NCI-H2029 (cell line): ENCODE measurements at regions not wholly inside any gene's neighbourhood (a gene's known extent, or its start where the extent isn't known, plus 50 kb on each side); places are given as distances from the start of the nearest gene placed in this dataset.
"Not testable (repeated sequence)": the region's sequence is repeated elsewhere in the genome, so short reads cannot be mapped to it uniquely, and the experiment has no call there.

ENCODE experiments used
- DNase-seq: peaks from one replicate; lab custom pipeline; 2025; lab: John Stamatoyannopoulos, UW

DNA sequence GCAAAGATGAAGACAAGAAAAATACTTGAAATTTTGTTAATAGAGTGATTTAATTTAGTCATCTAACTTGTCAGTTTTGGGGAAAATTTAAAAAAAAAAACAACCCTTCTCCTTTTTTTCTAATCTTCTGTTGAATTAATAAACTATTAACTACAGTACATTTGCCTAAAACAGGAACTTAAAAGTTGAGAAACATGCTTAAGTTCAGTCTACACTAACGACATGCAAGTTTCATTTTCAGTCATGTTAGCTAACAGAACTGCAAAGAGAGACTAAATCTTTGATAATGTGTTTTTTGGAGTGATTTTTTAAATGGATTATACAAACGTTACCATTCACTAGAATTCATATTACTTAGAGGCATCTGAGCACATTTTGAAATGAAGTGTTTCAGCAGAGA is 71.9 kb upstream of the MBNL1 start:
- DNase-seq: no peak

- no peak for DNase-seq
Measured at GRCh38 chr3:152197451-152197850, 71.3 kb upstream of the MBNL1 start.

GRCh38 chr3:152197937-152198336 is 70.8 kb upstream of the MBNL1 start:
- no peak for DNase-seq

GRCh38 chr3:152198665-152199064 is 70.1 kb upstream of the MBNL1 start:
- no peak for DNase-seq

GRCh38 chr3:152199102-152199840 is 69.5 kb upstream of the MBNL1 start:
- no peak for DNase-seq

GRCh38 chr3:152200476-152201420 is 68.0 kb upstream of the MBNL1 start:
- DNase-seq: no peak

DNA sequence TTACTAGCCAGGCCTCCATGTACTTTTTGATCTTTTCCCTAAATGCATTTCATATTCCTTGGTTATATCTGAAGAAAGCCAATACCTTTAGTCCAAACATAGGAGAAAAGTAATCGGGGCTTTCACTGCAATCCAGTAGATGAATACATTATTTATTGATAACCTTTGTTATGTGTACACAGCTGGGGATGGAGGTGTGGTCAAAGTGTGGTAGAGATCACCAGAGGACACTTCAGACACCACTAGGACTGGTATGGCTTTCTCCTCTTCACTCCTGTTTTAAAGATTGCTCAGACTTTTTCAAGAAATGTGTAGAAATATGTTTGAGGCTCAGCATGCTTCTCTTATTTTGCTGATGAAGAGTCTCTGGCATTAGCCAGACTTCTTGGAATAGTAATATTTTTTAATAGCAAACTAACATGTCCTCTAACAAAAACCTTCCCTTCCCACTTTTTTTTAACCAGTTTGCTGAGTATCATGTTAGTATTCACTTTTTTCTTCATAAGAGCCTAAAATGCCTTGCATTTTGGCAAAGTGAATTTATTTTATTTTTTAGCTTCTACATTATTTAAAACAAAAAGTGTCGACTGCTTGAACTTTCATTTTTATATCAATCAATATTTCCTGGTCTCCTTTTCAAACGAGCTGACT is 65.6 kb upstream of the MBNL1 start:
- no peak for DNase-seq

- no peak for DNase-seq
Measured at GRCh38 chr3:152203652-152204051, 65.1 kb upstream of the MBNL1 start.

GRCh38 chr3:152204218-152204617 is 64.5 kb upstream of the MBNL1 start:
- no peak for DNase-seq

- no peak for DNase-seq
Measured at GRCh38 chr3:152205097-152205593, 63.6 kb upstream of the MBNL1 start.

GRCh38 chr3:152206243-152206760 is 62.4 kb upstream of the MBNL1 start:
- DNase-seq: no peak

- no peak for DNase-seq
Measured at GRCh38 chr3:152208439-152208838, 60.3 kb upstream of the MBNL1 start.

DNA sequence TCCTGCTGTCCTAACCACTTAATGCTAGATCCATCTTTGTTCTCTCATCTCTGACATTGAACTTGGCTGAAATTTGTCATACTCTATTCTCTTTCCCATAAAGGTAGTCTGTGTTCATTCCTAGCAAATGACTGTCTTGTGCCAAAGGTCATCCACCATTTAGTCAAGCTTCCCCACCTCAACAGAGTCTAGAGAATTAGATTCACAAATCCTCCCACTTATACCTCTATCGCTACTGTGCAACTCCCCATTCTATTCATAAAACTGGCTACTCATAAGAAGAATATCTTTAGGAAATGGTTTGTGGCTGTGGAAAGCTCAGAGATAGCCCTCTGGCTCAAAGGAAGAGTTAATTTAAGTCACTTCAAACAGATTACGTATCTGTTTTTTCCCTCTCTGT is 59.7 kb upstream of the MBNL1 start:
- no peak for DNase-seq

GRCh38 chr3:152209776-152210175 is 59.0 kb upstream of the MBNL1 start:
- DNase-seq: no peak

- no peak for DNase-seq
Measured at GRCh38 chr3:152210697-152211096, 58.0 kb upstream of the MBNL1 start.

DNA sequence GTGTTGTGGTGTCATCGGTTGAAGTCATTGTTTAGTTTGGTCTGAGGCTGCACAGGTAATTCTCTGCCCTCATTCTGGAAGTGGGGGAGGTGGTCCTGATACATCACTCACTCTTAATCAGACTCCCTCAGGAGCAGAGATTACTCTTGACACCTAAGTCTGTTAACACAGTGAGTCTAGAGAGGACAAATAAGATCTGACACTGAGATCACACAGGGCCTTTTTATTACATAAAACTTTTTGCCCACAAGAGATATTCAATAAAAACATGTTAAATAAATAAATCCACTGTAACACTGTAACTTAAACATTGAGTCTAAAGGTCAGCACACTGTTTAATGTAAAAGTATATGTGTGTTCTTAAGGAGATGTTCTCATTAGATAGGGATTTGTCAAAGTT is 57.1 kb upstream of the MBNL1 start:
- DNase-seq: no peak

DNA sequence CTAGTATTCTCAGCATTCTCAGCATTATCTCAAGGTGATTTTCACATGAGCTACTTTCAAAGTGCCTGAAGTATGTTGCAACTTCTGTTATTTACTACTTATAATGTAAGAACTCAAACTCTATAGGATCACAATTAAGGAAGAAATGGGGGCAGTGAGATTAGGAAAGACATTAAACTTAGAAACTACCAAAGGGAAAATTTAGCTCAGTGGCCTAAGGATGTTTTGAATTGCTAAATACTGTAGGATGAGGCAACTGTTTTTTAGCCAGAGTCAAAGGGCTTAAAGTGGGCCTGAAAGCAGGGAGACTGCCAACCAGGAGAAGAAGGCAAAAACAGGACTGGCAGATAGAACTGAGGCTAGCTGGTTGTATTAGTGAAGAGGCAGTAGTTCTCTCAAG is 55.5 kb upstream of the MBNL1 start:
- DNase-seq: no peak

- no peak for DNase-seq
Measured at GRCh38 chr3:152213938-152214337, 54.8 kb upstream of the MBNL1 start.

DNA sequence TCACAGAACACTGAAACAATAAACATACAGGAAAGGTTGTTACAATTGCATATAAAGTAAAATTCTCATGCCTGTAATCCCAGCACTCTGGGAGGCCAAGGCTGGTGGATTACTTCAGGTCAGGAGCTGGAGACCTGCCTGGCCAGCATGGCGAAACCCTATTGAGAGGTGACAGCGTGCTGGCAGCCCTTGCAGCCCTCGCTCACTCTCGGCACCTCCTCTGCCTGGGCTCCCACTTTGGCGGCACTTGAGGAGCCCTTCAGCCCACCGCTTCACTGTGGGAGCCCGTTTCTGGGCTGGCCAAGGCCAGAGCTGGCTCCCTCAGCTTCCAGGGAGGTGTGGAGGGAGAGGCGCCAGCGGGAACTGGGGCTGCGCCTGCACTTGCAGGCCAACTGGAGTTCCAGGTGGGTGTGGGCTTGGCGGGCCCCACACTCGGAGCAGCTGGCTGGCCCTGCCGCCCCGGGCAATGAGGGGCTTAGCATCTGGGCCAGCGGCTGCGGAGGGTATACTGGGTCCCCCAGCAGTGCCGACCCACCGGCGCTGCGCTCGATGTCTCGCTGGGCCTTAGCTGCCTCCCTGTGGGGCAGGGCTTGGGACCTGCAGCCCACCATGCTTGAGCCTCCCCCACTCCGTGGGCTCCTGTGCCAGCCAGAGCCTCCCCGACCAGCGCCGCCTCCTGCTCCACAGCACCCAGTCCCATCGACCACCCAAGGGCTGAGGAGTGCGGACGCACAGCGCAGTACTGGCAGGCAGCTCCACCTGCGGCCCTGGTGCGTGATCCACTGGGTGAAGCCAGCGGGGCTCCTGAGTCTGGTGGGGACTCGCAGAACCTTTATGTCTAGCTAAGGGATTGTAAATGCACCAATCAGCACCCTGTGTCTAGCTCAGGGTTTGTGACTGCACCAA is 51.5 kb upstream of the MBNL1 start:
- not testable (repeated sequence) for DNase-seq

DNA sequence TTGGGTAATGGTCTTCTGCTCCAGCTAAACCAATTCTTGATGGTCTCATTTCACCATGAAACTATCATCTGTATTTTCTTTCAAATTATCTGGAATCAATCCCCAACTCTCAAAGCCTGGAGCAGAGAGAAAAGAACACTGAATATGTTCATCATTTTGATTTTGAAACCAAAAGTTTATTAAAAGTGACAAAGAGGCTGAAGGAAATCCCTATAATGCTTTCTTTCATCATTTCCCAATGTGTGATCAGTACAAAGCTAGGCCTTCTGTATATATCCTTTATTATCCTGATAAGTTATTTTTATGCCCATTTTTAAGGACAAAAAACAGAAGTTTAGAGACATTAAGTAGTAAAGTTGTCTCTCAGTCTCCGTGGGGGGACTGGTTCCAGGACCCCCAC is 50.1 kb upstream of the MBNL1 start:
- no peak for DNase-seq
